DND-41 (cell line): ENCODE measurements at regions not wholly inside any gene's neighbourhood (a gene's known extent, or its start where the extent isn't known, plus 50 kb on each side); places are given as distances from the start of the nearest gene placed in this dataset.

ENCODE experiments used
- ATAC-seq: fragments of 200-7000 bp; cut with Tn5 transposase; 3 replicates; pipeline ENCODE4 v1.9.1; 2021; ENCODE audit warnings: low read depth; ENCODE audit not compliant: insufficient read depth
- DNase-seq: peaks from one replicate; pipeline ENCODE4 v3.0.0-alpha.2; 2020
- H2AFZ ChIP-seq: 2 replicates; pipeline ENCODE4 v1.6.0; 2012; ENCODE audit warnings: low read depth, low read length
- H3K27ac ChIP-seq: 2 replicates; pipeline ENCODE4 v1.5.1; 2012; ENCODE audit warnings: low read length, inconsistent platforms
- H3K27me3 ChIP-seq: fragments of 200-600 bp; sonication (generic); 2 replicates; pipeline ENCODE4 v1.6.0; 2012; ENCODE audit warnings: low read length, mild to moderate bottlenecking, inconsistent platforms; ENCODE audit not compliant: insufficient read depth, poor library complexity
- H3K36me3 ChIP-seq: 2 replicates; pipeline ENCODE4 v1.5.1; 2012; ENCODE audit warnings: low read length, inconsistent platforms; ENCODE audit not compliant: insufficient read depth
- H3K4me1 ChIP-seq: 2 replicates; pipeline ENCODE4 v1.5.1; 2012; ENCODE audit warnings: mild to moderate bottlenecking, low read length; ENCODE audit not compliant: insufficient read depth
- H3K4me2 ChIP-seq: 2 replicates; pipeline ENCODE4 v1.6.0; 2012; ENCODE audit warnings: mild to moderate bottlenecking, moderate library complexity, low read length, inconsistent platforms; ENCODE audit not compliant: insufficient read depth
- H3K4me3 ChIP-seq, 2 experiments: fragments of 200-600 bp in 1 of 2; shearing (Covaris generic) in 1 of 2; 2 replicates each; pipeline ENCODE4 v1.5.1; 2012 to 2016; ENCODE audit warnings: inconsistent platforms in 2 of 2, low read length in 2 of 2, mild to moderate bottlenecking in 2 of 2, low read depth in 1 of 2, moderate library complexity in 1 of 2
- H3K79me2 ChIP-seq: 2 replicates; pipeline ENCODE4 v1.6.0; 2012; ENCODE audit warnings: low read length, inconsistent platforms; ENCODE audit not compliant: insufficient read depth
- H3K9ac ChIP-seq: 2 replicates; pipeline ENCODE4 v1.6.0; 2012; ENCODE audit warnings: low read depth, mild to moderate bottlenecking, inconsistent platforms, low read length, moderate library complexity
- H3K9me3 ChIP-seq: 2 replicates; pipeline ENCODE4 v1.5.1; 2012; ENCODE audit warnings: low read length, moderate library complexity, mild to moderate bottlenecking, inconsistent platforms; ENCODE audit not compliant: insufficient read depth, severe bottlenecking
- H4K20me1 ChIP-seq: 2 replicates; pipeline ENCODE4 v1.6.0; 2012; ENCODE audit warnings: low read length; ENCODE audit not compliant: insufficient read depth
- CTCF ChIP-seq: IDR thresholded peaks from 2 replicates; pipeline ENCODE4 v1.5.1; 2012; ENCODE audit warnings: borderline replicate concordance, low read length, moderate library complexity, mild to moderate bottlenecking; ENCODE audit not compliant: poor library complexity, severe bottlenecking; ENCODE audit errors: extremely low read depth
- EZH2 ChIP-seq: IDR thresholded peaks from 3 replicates; pipeline ENCODE4 v1.6.1; 2012; ENCODE audit warnings: borderline replicate concordance, low read depth, mild to moderate bottlenecking, moderate library complexity, low read length, inconsistent platforms; ENCODE audit not compliant: severe bottlenecking

- Histone ChIP-seq H3K9me3 (no peaks in the 10 kb centered on the region), H3K4me2 (no peak overlapping the region), H3K79me2 (no peaks in the 10 kb centered on the region), H3K27ac (no peak overlapping the region), H2AFZ (no peak overlapping the region), H3K36me3 (no peaks in the 10 kb centered on the region), H3K27me3 (no peaks in the 10 kb centered on the region), H3K9ac (no peak overlapping the region), H3K4me3 (no peak overlapping the region), H3K4me1 (no peaks in the 10 kb centered on the region), H4K20me1 (no peaks in the 10 kb centered on the region)
- DNase-seq (no peak), ATAC-seq (no peak)
- TF ChIP-seq EZH2 = no peak
- TF ChIP-seq CTCF = no peak
Observed at GRCh38 chr15:62809968-62810260, 232.6 kb upstream of the TPM1 start.

GRCh38 chr15:62812515-62812835, 230.1 kb upstream of the TPM1 start:
- ATAC-seq (no peak), DNase-seq (no peak)
- no peaks in the 10 kb centered on the region for H4K20me1 ChIP-seq
- H3K27me3 ChIP-seq = no peaks in the 10 kb centered on the region
- H3K9ac ChIP-seq = no peak overlapping the region
- no peak overlapping the region for H3K4me2 ChIP-seq
- no peak for TF ChIP-seq CTCF
- TF ChIP-seq EZH2 = no peak
- no peaks in the 10 kb centered on the region for H3K79me2 ChIP-seq
- no peaks in the 10 kb centered on the region for H3K36me3 ChIP-seq
- H3K27ac ChIP-seq = no peak overlapping the region
- H2AFZ ChIP-seq = no peak overlapping the region
- no peaks in the 10 kb centered on the region for H3K4me1 ChIP-seq
- no peaks in the 10 kb centered on the region for H3K9me3 ChIP-seq
- H3K4me3 ChIP-seq = no peak overlapping the region

GRCh38 chr15:62816342-62817069, 226.0 kb upstream of the TPM1 start:
- Histone ChIP-seq H3K4me2 (no peak overlapping the region), H3K27ac (no peak overlapping the region), H3K79me2 (no peaks in the 10 kb centered on the region), H3K9ac (no peak overlapping the region), H3K27me3 (no peaks in the 10 kb centered on the region), H4K20me1 (no peaks in the 10 kb centered on the region), H3K9me3 (no peaks in the 10 kb centered on the region), H3K4me1 (no peaks in the 10 kb centered on the region), H3K4me3 (no peak overlapping the region), H2AFZ (no peak overlapping the region), H3K36me3 (no peaks in the 10 kb centered on the region)
- no peak for TF ChIP-seq EZH2
- TF ChIP-seq CTCF = no peak
- DNase-seq = no peak
- no peak for ATAC-seq

GRCh38 chr15:62818691-62819090, 223.9 kb upstream of the TPM1 start:
- H2AFZ ChIP-seq = no peak overlapping the region
- no peaks in the 10 kb centered on the region for H3K79me2 ChIP-seq
- H3K4me2 ChIP-seq = no peak overlapping the region
- TF ChIP-seq CTCF (no peak), EZH2 (no peak)
- H3K4me3 ChIP-seq = no peak overlapping the region
- H3K27ac ChIP-seq = no peak overlapping the region
- no peaks in the 10 kb centered on the region for H3K4me1 ChIP-seq
- no peak overlapping the region for H3K9ac ChIP-seq
- no peaks in the 10 kb centered on the region for H3K27me3 ChIP-seq
- no peak for DNase-seq
- H3K36me3 ChIP-seq = no peaks in the 10 kb centered on the region
- no peaks in the 10 kb centered on the region for H3K9me3 ChIP-seq
- no peak for ATAC-seq
- no peaks in the 10 kb centered on the region for H4K20me1 ChIP-seq
